ENCODE measurements at regions not wholly inside any gene's neighbourhood (a gene's known extent, or its start where the extent isn't known, plus 50 kb on each side); places are given as distances from the start of the nearest gene placed in this dataset.
"Not testable (repeated sequence)": the region's sequence is repeated elsewhere in the genome, so short reads cannot be mapped to it uniquely, and the experiment has no call there.

- DNase-seq, result no peak
Observed at GRCh38 chr16:48813485-48813884, 203.5 kb upstream of the N4BP1 start.

DNA sequence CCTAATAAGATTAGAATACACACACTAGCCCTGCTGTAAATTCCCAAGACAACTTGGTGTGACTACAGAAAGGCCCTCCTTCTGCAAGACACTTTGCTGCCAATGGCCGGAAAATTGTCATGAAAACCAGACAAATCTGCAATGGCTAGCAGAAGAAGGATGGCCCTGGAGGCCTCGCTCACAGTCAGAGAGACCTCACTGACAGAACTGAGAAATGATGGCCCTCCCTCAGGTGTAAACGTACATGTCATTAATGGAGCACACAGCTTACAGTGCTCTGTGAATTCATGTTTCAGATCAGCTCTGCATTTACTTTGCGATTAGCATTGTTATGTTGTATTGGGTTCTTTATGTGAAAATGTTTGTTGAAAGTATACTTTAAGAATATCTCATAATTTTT lies 202.9 kb upstream of the N4BP1 start:
- no peak for DNase-seq

GRCh38 chr16:48811478-48811877 lies 201.5 kb upstream of the N4BP1 start:
- no peak for DNase-seq

GRCh38 chr16:48810803-48811453 lies 200.9 kb upstream of the N4BP1 start:
- no peak for DNase-seq

GRCh38 chr16:48810436-48810802 lies 200.4 kb upstream of the N4BP1 start:
- no peak for DNase-seq

- no peak for DNase-seq
Observed at GRCh38 chr16:48790151-48790550, 180.2 kb upstream of the N4BP1 start.

DNA sequence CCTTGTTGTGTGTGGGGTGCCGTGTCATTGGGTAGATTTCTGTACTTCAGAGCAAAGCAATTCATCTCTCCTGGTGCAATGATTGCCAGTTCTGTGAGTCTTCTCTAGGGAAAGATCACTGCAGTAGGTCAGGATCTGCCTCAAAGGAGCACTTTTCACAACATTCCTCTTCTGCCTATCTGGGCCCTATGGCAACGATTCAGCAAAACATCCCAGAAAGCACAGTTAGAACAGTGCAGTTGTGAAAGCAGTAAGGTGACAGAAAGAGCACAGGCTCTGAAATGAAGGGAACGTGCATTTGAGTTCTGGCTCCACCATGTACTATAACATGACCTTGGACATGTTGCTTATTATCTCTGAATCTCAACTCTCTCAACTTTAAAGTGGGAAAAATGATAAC lies 178.5 kb upstream of the N4BP1 start:
- DNase-seq, result no peak

DNA sequence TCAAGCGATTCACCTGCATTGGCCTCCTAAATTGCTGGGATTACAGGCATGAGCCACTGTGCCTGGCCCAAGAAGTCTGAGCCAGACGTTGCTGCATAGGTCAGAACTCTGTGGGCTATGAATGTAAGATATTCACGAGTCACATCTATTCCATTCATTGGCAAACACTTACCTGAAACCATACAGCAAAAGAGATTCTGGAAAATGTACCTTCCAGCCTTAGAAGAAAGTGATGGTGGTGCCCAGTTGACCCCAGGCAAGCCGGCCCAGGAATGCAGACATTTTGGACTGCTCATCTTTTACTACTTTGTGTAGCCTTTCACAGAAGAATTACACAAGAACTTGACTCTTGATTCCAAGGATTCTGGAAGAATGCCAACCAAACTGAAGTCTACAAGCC lies 135.6 kb upstream of the N4BP1 start:
- no peak for DNase-seq

DNA sequence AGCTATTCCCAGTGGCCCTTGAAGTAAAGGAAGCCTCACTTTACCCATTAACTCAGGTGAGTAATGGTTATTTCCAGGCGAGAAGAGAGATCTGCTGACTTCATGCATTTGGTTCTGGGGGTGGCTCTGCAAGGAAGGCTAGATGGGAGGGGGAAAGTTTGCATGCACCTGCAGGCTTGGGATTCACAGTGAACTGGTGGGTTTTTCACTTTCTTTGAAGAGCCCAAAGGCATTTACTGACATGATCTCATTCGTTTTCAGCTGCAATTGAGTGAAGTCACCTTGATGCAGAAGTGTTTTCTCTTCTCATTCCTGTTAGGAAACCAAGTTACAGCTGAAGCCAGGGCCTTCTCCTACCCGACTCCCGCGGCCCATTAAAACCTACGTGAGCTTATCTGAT lies 131.0 kb upstream of the N4BP1 start:
- DNase-seq, result no peak

DNA sequence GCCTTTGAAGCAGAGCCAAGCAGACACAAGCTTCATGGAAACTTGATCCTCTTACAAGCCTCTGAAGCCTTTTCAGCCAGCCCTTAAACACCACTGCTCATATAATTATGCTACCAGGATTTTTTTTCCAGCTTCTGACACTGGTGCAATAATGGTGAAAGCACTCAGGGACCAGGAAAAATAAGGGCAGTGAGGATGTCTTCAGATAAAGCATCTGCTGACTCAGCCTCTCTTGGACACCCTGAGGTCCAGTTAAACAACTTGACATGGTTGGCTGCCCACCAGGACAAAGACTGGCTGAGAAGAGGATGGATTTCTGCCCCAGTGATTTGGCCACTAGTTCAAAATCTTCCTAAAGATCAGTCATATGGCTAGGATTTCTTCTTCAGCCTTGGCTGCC lies 124.2 kb upstream of the N4BP1 start:
- DNase-seq, result no peak

DNA sequence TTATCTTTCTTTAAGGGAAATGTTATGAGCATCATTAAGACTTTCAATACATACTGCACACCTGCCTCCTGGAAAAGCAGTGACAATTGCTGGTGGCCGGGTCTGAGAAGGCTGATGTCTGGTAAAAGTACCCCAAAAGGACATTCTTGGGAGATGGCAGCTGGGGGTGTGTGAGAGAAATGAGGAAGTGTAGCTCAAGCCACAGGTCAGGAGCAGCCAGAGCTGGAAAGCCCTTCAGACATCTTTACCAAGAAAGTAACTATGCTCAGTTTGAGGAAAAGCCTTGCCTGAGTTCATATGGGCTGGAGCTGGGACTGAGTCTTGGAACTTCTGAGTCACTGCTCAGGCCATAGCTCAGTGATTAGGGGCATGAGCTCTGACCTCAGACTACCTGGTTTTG lies 94.7 kb upstream of the N4BP1 start:
- DNase-seq, result no peak

GRCh38 chr16:48687421-48688038 lies 77.5 kb upstream of the N4BP1 start:
- no peak for DNase-seq

DNA sequence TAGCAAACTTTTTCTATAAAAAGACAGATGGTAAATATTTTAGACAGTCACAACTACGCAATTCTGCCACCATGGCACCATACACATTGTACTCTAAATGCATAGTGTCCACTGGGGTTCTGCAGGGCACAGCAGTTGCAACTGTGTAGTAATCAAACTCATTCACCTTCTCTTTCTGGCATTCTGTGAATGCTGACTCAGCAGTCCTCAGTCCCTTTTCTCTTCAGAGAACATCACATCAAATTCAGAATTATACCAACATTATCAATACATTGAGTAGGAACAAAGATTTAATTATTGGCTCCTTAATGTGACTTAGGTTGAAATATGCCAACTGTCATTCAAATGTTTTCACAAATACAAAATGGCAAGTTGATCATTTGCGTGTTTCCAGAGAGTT lies 74.2 kb upstream of the N4BP1 start:
- no peak for DNase-seq

GRCh38 chr16:48682971-48683370 lies 73.0 kb upstream of the N4BP1 start:
- DNase-seq, result no peak

GRCh38 chr16:48681520-48681919 lies 71.5 kb upstream of the N4BP1 start:
- no peak for DNase-seq

- no peak for DNase-seq
Observed at GRCh38 chr16:48680881-48681280, 70.9 kb upstream of the N4BP1 start.

- DNase-seq, result no peak
Observed at GRCh38 chr16:48676836-48677235, 66.9 kb upstream of the N4BP1 start.

- not testable (repeated sequence) for DNase-seq
Observed at GRCh38 chr16:48668184-48668583, 58.2 kb upstream of the N4BP1 start.

DNA sequence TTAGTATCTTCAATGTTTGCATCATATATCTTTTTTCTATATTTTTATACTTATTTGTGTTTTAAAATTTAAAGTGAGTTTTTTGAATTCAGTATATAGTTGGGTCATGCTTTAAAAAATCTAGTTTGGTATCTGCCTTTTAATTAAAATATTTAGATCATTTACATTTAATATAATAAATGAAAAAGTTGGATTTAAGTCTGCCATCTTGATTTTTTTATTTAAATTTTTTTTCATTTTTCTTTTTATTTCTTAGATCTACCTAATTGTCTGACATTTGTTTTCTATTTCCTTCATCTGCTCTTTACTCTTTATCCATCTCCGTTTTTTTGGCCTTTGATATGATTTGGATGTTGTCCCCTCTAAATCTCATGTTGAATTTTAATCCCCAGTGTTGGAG lies 50.0 kb upstream of the N4BP1 start:
- no peak for DNase-seq

Measured in KG1 (cell line).